ENCODE measurements at regions not wholly inside any gene's neighbourhood (a gene's known extent, or its start where the extent isn't known, plus 50 kb on each side); places are given as distances from the start of the nearest gene placed in this dataset.

GRCh38 chr2:82528288-82528687, 1930.8 kb downstream of the SUCLG1 start:
- TF ChIP-seq GATA2 (IDR thresholded peaks at IDR 0.05; ENCODE audit: low read depth, low read length) (no peak), GATA3 (IDR thresholded peaks at IDR 0.05; ENCODE audit: low read depth, low read length) (no peak)

All from SH-SY5Y (cell line).